Midbrain (tissue), 1 donor: ENCODE measurements at regions not wholly inside any gene's neighbourhood (a gene's known extent, or its start where the extent isn't known, plus 50 kb on each side); places are given as distances from the start of the nearest gene placed in this dataset.

Source experiments
- DNase-seq: peaks from one replicate; lab custom pipeline; 2025; lab: John Stamatoyannopoulos, UW

DNA sequence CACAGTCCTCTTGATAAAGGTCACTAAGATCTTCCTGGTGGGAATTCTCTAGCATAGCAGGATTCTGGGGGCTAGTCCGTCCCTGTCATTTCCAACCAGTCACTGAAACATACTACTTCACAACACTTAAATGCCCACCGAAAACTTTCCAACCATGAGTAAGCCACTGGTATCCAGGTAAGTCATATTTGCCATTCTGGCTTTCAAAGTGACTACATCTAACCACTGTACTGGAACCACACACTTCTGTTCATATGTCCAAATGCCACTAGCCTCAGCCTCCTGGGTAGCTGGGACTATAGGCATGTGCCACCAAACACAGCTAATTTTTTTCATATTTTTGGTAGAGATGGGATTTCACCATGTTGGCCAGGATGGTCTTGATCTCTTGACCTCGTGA, 64.3 kb upstream of the VANGL1 start:
- DNase-seq: no peak

GRCh38 chr1:115575661-115576060, 66.1 kb upstream of the VANGL1 start:
- DNase-seq: no peak

DNA sequence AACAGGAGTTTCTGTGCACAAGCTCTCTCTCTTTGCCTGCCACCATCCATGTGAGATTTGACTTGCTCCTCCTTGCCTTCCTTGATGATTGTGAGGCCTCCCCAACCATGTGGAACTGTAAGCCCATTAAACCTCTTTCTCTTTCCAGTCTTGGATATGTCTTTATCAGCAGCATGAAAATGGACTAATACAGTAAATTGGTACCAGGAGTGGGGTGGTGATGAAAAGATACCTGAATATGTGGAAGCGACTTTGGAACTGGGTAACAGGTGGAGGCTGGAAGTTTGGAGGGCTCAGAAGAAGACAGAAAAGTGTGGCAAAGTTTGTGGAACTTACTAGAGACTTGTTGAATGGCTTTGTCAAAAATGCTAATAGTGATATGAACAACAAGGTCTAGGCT, 69.1 kb upstream of the VANGL1 start:
- DNase-seq: no peak

DNA sequence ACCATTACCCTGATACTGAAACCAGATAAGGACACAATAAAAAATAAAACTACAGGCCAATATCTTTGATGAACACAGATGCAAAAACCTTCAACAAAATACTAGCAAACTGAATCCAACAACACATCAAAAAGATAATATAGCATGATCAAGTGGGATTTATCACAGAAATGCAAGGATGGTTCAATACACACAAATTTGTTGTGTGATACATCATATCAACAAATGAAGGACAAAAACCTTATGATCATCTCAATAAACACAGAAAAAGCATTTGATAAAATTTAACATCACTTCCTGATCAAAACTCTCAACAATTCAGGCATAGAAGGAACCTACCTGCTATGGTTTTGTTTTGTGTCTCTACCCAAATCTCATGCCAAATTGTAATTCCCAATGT, 74.3 kb upstream of the VANGL1 start:
- DNase-seq: no peak

GRCh38 chr1:115565791-115566190, 76.0 kb upstream of the VANGL1 start:
- DNase-seq: no peak

DNA sequence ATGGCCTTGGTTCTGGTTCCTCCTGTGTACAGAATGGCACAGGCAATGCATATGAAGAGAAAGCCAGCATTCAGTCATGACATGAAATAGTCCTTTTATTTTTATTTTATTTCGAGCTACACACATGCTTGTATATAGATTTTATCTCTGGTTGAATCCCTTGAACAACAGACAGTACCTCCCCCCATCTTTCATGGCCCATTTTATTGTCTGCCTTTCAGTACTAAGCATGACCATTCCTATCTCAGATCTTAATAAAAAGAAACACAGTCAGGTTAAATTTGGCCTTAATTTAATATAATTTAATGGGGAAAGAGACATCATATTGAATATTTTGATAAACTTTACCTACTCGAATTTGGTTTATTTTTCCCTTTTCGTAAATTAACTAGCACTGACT, 76.4 kb upstream of the VANGL1 start:
- DNase-seq: no peak

DNA sequence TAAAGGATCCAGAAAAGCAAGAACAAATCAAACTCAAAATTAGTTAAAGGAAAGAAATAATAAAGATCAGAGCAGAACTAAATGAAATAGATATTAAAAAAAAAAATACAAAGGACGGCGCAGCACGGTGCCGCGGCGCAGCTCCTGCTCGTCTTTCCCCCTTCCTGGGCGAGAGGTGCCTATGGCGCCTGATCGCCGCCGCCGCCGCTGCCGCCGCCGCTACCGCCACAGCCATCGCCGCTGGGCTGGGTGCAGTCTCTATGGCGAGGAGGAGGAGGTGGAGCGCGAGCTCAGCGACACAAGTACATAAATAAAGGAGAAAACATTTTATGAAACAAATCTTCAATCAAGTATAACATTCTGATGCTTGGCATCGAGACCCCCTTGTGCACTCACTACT, 77.6 kb upstream of the VANGL1 start:
- no peak for DNase-seq

DNA sequence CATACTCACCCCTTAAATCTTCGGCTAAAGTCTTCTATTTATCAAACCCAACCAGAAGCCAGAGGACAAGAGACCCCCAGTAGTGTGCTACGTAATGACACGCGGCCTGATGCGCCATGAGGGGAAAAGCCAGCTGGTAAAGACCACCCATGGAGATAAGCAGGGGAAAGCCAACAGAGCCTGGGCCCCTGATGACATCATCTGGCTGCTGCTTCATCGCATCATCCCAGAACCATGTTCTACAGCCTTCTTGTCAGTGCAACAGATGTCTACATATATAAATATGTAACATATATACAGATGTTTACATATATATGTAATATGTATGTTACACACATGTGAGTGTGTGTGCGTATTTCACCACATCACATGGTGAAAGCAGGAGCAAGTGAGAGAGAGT, 81.7 kb upstream of the VANGL1 start:
- no peak for DNase-seq

DNA sequence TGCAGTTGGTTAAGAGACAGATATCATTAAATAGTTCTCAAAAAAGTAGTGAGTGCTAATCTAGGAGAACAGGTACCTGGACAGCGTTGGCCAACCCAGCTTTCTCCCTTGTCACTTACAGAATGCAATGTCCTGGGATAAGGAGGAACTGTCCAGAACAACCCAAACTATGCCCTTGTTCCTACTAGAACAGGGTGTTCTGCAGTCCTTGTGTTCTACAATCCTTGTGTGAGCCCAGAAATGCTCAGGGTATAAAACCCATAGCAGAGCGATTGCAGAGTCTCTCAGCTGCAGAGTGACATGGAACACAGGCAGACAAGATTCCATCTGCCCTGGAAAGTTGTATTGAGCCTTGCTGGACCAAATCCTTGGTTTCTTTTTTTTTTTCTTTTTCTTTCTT, 83.5 kb upstream of the VANGL1 start:
- no peak for DNase-seq

DNA sequence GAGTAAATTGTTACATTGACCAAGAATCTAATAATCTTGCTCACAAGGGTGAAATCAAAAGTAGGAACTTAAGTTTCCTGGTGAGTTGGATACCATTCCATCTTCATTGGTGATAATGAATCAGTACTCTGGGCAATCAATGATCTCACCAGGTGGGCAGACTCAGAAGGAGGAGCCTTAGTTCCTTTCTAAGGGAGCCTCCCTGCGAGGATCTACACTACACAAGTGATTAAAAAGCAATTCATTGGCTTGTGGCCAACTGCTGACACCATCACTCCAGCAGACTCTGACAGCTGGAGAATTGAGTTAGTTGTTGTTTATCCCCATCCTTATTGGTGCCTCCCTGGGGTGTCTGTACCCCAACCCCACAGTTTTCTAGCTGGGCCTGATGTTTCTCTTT, 84.1 kb upstream of the VANGL1 start:
- no peak for DNase-seq

DNA sequence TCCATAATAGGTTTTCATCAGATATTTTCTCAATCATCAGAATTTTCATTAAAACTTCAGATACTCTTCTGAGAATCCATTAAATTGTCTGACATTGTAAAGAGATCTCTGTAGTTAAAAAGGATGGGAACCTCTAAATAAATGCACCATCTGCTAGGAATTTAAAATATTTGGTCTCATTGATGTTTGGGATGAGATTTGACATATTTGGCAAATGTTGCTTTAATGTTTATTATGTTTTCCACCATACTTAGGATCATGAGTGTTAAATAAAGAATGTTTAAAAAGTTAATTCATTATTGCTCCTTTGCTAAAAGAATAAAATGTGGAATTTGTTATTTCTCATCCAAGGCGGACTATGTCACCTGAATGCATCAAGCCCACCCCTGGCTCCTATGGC, 85.5 kb upstream of the VANGL1 start:
- DNase-seq: no peak

DNA sequence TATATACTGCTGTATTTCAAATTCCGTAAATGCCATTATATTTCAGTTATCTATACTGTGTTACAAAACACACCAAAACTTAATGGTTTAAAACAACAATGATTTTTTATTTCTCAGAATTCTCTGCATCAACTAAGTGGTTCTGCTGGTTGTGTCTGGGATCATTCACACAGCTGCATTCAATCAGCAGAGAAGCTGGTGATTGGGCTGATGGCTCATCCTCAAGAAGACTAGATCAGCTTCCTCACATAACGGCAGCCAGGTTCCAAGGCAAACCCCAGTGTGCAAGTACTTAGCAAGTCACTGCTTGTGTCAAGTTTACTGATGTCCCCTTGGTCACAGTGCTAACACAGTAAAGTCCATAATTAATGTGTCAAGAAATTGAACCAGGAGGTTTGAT, 86.3 kb upstream of the VANGL1 start:
- no peak for DNase-seq

- no peak for DNase-seq
These were observed 94.1 kb upstream of the VANGL1 start for GRCh38 chr1:115547696-115548095.

DNA sequence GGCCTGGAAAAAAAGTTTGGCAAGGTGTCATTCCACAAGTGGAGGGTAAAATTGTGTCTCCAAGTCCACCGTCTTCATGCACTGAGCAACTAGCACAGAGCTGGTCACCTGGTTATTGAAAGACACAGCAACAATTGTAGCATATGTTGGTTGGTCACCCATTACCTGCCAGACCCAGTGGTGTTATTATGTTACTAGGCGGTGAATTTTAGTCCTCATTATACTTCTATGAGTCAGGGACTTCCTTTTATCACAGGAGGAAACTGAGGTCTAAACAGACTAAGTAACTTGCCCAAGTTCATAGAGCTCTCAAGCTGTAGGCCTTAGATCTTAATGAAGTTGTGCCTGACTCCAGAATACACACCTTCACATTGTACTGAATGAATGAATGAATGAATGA, 94.9 kb upstream of the VANGL1 start:
- no peak for DNase-seq

DNA sequence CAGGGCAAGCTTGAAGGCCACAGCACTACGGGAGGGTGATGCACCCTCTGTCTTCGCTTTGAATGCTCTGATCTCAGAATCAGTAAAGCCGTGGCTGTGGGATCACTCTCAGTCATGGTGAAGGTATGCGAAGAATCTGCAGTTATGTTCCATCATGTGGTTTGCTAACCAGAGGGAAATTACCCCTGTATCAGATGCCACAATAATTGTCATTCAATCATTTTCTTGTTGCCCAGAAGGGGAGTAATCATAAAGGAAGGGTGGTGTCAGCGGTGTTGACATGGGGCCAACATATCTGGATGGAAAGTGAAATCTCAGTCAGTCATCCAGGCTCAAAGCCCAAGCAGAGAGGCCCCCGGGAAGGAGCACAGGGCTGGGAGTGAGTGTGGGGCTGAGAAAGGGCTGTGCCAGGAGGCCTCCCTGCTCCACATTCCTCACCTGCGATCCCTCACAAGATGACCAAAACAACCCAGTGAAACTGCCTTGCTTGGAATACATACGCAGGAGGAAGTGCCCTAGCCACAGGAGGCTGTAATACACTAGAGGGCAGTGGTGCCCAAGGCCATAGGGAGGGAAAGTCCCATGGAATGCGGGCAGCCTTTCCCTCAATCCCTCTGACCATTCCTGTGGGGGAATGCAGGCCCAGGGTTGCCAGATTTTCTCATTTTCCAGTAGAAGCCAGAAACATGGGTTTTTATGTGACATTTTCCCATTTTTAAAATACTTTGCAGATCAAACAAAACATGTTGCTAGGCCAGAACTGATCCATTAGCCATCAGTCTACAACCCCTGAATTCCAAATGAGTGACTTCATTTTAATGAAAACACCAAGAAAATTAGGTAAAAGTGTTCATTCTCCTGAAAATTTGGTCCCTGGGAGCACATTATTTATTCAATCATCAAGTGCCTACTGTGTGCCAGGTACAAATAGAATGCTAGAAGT, 95.7 kb upstream of the VANGL1 start:
- no peak for DNase-seq

DNA sequence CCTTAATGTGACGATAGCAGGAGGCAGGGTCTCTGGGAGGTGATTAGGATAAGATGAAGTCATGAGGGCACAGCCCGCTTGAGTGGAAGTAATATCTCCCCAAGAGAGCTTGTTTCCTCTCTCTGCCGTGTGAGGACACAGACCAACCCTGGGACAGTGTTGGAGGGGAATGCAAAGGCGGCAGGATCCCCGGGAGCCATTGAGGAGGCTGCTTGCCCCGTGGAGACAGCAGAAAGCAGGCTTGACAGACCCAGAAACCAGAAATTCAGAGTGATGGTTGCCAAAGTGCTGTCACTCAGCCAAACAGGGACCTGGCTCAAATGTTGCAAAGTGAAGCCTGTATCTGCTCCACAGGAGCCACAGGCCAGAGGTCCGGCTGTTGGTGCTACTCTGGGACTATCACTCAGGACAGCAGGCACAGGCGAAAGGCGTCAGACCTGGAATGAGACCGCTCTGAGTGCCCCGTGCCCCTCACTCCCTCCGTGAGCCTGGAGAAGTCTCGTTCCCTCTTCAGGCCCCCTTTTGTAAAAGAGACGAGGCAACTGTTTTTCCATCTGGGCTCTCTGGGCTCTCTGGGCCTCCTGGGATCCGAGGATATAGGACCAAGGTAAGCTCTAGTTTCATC, 96.6 kb upstream of the VANGL1 start:
- no peak for DNase-seq

GRCh38 chr1:115544131-115544530, 97.6 kb upstream of the VANGL1 start:
- no peak for DNase-seq

DNA sequence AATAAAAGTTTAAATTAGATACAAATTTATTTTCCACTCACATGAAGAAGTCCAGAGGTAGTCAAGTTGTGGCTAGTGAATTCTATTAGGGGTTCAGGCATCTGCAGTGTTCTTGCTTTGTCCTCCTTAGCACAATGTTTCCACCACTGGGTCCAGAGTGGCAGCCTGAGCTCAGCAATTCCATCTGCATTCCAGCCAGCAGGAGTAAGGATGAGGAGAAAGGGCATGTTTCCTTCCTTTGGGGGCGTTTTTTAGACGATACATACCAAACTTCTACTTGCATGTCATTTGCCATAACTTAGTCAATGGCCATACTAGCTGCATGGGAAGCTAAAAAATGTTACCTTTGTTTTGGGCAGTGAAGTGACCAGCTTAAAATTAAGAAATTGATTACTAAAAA, 98.5 kb upstream of the VANGL1 start:
- DNase-seq: no peak

- DNase-seq: no peak
These were observed 102.0 kb upstream of the VANGL1 start for GRCh38 chr1:115539736-115540135.

DNA sequence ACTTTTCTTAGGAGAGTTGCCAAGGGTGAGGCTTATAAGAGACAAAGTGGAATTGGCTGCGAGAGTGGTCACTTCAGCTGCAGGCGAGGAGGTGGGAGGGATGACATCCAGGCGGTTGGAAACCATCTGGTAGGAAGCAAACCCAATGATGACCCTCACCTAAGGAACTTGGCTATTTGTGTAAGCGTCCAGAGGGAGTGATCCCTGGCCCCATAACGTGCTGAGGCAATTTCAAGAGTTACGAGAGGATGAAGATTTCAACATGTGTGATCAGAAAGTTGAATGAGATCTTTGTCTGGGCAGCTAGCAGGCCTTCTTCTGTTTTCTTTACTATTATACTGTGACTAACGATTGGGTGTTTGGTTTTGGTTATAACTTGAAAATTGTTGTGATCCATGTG, 102.7 kb upstream of the VANGL1 start:
- no peak for DNase-seq

DNA sequence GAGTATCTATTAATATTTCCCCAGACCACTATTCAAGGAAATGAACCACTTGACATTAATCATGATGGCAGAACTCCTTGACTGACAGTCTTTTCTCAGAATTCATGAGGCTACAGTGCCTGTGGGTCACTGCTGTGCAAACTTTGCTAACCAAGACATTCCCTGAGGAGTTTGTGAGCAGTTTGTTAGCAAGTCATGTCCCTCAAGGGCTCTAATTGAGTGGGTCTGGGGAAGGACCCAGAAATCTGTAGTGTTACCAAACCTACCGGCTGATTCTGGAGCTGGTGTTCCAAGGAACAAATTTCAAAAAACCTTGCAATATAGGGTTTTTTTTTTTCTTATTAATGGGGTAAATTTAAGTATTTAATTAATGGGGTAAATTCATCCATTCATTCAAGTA, 103.2 kb upstream of the VANGL1 start:
- DNase-seq: no peak

- no peak for DNase-seq
These were observed 104.4 kb upstream of the VANGL1 start for GRCh38 chr1:115537415-115537814.

- no peak for DNase-seq
These were observed 105.4 kb upstream of the VANGL1 start for GRCh38 chr1:115536279-115536816.
